Vagina (tissue), 2 donors: ENCODE measurements at regions not wholly inside any gene's neighbourhood (a gene's known extent, or its start where the extent isn't known, plus 50 kb on each side); places are given as distances from the start of the nearest gene placed in this dataset.

Experiments
- CTCF ChIP-seq, 3 experiments: fragments of 450-650 bp in 2 of 3; fragments of 200-600 bp in 1 of 3; sonication (generic) in 1 of 3; IDR thresholded peaks; one replicate each; pipeline ENCODE4 v1.5.1; 2017 to 2019; ENCODE audit warnings: antibody characterized with exemption in 3 of 3, mild to moderate bottlenecking in 2 of 3, moderate library complexity in 2 of 3
- POLR2A ChIP-seq, 2 donors: fragments of 450-650 bp; IDR thresholded peaks; one replicate each; pipeline ENCODE4 v1.6.1; 2017; ENCODE audit warnings: antibody characterized with exemption in 2 of 2, mild to moderate bottlenecking in 2 of 2, moderate library complexity in 2 of 2
- POLR2AphosphoS5 ChIP-seq, 2 donors: sonication (generic); formaldehyde crosslinking; IDR thresholded peaks; one replicate each; pipeline ENCODE4 v1.9.0; 2017; ENCODE audit warnings: antibody characterized with exemption in 2 of 2, mild to moderate bottlenecking in 2 of 2, low read depth in 1 of 2; ENCODE audit not compliant: insufficient read depth in 1 of 2

DNA sequence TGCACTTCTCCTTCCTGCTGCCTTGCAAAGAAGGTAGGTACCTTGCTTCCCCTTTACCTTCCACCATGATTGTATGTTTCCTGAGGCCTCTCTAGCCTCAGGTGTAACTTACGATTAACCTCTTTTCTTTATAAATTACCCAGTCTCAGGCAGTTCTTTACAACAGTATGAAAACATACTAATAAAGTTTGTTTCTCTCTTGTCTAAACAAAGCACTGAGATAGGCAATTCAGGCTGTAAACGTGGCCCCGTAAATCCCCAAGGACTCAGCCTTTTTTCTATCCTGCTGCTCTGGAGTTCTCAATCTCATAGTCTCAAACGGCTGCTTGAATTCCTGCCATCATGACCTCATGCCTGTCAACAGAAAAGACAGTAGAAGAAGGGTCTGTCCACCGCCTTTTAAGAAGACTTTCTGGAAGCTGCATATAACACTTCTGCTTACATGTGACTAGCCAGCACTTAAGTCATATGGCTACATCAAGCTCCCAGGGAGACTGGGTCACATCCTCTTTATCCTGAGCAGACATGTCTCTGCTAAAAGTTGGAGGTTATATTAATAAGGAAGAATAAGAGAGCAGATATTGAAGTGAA lies 257.8 kb downstream of the EBLN2 start:
- no peak for TF ChIP-seq CTCF (IDR thresholded peaks at IDR 0.05)
- TF ChIP-seq POLR2AphosphoS5 (IDR thresholded peaks at IDR 0.05; ENCODE audit: insufficient read depth in 1 of 2, low read depth in 1 of 2) = no peak
- TF ChIP-seq POLR2A (IDR thresholded peaks at IDR 0.05) = no peak
